MCF 10A (cell line): ENCODE measurements at regions not wholly inside any gene's neighbourhood (a gene's known extent, or its start where the extent isn't known, plus 50 kb on each side); places are given as distances from the start of the nearest gene placed in this dataset.

ENCODE experiments used
- BruUV-seq: library from RNA; stranded (reverse); fragments of 400-500 nt; replicated peaks from 2 replicates; lab custom pipeline; 2021; lab: Mats Ljungman, UMichigan
- CTCF ChIA-PET: fragments of 300-600 bp; sonication (Branson Sonifier 250); formaldehyde crosslinking; extraction: SDS; loops from one replicate; lab custom pipeline; 2021; ENCODE audit warnings: antibody characterized with exemption, inconsistent platforms; lab: Yijun Ruan, JAX
- POLR2A ChIA-PET: fragments of 300-600, 350-650 bp; sonication (Branson Sonifier 250); formaldehyde crosslinking; extraction: SDS; loops from one replicate; lab custom pipeline; 2020; ENCODE audit warnings: antibody characterized with exemption, inconsistent platforms; lab: Yijun Ruan, JAX
- DNase-seq: peaks from one replicate; pipeline ENCODE4 v3.0.0-alpha.2; 2018; ENCODE audit not compliant: unreplicated experiment
- H3K27ac Mint-ChIP-seq: one replicate; pipeline ENCODE4 v1.8.0; 2022; ENCODE audit warnings: mild to moderate bottlenecking, low read depth, mixed read lengths; ENCODE audit not compliant: unreplicated experiment
- H3K27me3 Mint-ChIP-seq: one replicate; pipeline ENCODE4 v1.8.0; 2022; ENCODE audit warnings: mixed read lengths; ENCODE audit not compliant: insufficient read depth, unreplicated experiment
- H3K36me3 Mint-ChIP-seq: one replicate; pipeline ENCODE4 v1.8.0; 2022; ENCODE audit warnings: mild to moderate bottlenecking, moderate library complexity, mixed read lengths; ENCODE audit not compliant: insufficient read depth, unreplicated experiment
- H3K4me1 Mint-ChIP-seq: one replicate; pipeline ENCODE4 v1.8.0; 2022; ENCODE audit warnings: mixed read lengths; ENCODE audit not compliant: insufficient read depth, unreplicated experiment
- H3K4me3 Mint-ChIP-seq: one replicate; pipeline ENCODE4 v1.8.0; 2022; ENCODE audit warnings: mild to moderate bottlenecking, moderate library complexity, mixed read lengths; ENCODE audit not compliant: unreplicated experiment
- H3K9me3 Mint-ChIP-seq: one replicate; pipeline ENCODE4 v1.8.0; 2022; ENCODE audit warnings: mixed read lengths; ENCODE audit not compliant: unreplicated experiment
- CTCF ChIP-seq: fragments of 200-600 bp; IDR thresholded peaks from one replicate; pipeline ENCODE4 v1.8.0; 2022; ENCODE audit warnings: antibody characterized with exemption, mild to moderate bottlenecking; ENCODE audit not compliant: unreplicated experiment
- intact Hi-C: fragments of 100-400 bp; cut with micrococcal nuclease; formaldehyde crosslinking; loops from 2 replicates; pipeline ENCODE4 v1.14.1; 2022

- intact Hi-C loops = no loop called here
- ChIA-PET CTCF (interaction anchor here (0.7 to 0.8 kb wide), 2 partner anchors 224 to 246 kb away, joined by 3 read pairs; no protein-coding TSS in a partner anchor), POLR2A (interaction anchor here (0.5 to 0.9 kb wide), 2 partner anchors 147 to 583 kb away, joined by 3 read pairs; no protein-coding TSS in a partner anchor)
- Mint-ChIP-seq H3K9me3 (peaks cover 14% of the 10 kb centered on the region), H3K27me3 (peaks cover 58% of the 10 kb centered on the region), H3K4me1 (peaks cover 5% of the 10 kb centered on the region), H3K27ac (no peak overlapping the region), H3K36me3 (no peaks in the 10 kb centered on the region), H3K4me3 (no peak overlapping the region)
- BruUV-seq = no TSS peak
- no peak for DNase-seq
- TF ChIP-seq CTCF = no peak
Observed at GRCh38 chr6:116982401-116982800, 105.4 kb downstream of the RFX6 start.

- POLR2A ChIA-PET = no interaction called here
- Mint-ChIP-seq H3K27ac (no peak overlapping the region), H3K27me3 (peaks cover 68% of the 10 kb centered on the region), H3K4me1 (peaks cover 5% of the 10 kb centered on the region), H3K9me3 (peaks cover 14% of the 10 kb centered on the region), H3K36me3 (no peaks in the 10 kb centered on the region), H3K4me3 (no peak overlapping the region)
- CTCF ChIA-PET = no interaction called here
- BruUV-seq = no TSS peak
- intact Hi-C loops = no loop called here
- no peak for DNase-seq
- TF ChIP-seq CTCF = no peak
Observed at GRCh38 chr6:116983375-116983774, 106.3 kb downstream of the RFX6 start.

- intact Hi-C loops = no loop called here
- no TSS peak for BruUV-seq
- CTCF ChIA-PET = no interaction called here
Observed at GRCh38 chr6:116986819-116987218, 109.8 kb downstream of the RFX6 start.

GRCh38 chr6:116990679-116991078, 113.6 kb downstream of the RFX6 start:
- intact Hi-C loops = no loop called here
- H3K27ac Mint-ChIP-seq = no peak overlapping the region
- peaks cover 77% of the 10 kb centered on the region for H3K27me3 Mint-ChIP-seq
- no TSS peak for BruUV-seq
- no peaks in the 10 kb centered on the region for H3K9me3 Mint-ChIP-seq
- TF ChIP-seq CTCF = no peak
- H3K4me1 Mint-ChIP-seq = no peaks in the 10 kb centered on the region
- H3K36me3 Mint-ChIP-seq = no peaks in the 10 kb centered on the region
- no peak overlapping the region for H3K4me3 Mint-ChIP-seq
- ChIA-PET POLR2A (no interaction called here), CTCF (interaction anchor here (0.7 to 0.8 kb wide), 2 partner anchors 18 to 1764 kb away, joined by 3 read pairs; no protein-coding TSS in a partner anchor)
- DNase-seq = no peak

More at GRCh38 chr6:116986819-116987218, 109.8 kb downstream of the RFX6 start:
- Mint-ChIP-seq H3K4me1 (no peaks in the 10 kb centered on the region), H3K9me3 (peaks cover 14% of the 10 kb centered on the region), H3K4me3 (no peak overlapping the region), H3K36me3 (no peaks in the 10 kb centered on the region), H3K27me3 (peaks cover 59% of the 10 kb centered on the region), H3K27ac (no peak overlapping the region)
- no peak for TF ChIP-seq CTCF
- POLR2A ChIA-PET = no interaction called here
- DNase-seq = no peak
